ENCODE measurements at regions not wholly inside any gene's neighbourhood (a gene's known extent, or its start where the extent isn't known, plus 50 kb on each side); places are given as distances from the start of the nearest gene placed in this dataset.

DNA sequence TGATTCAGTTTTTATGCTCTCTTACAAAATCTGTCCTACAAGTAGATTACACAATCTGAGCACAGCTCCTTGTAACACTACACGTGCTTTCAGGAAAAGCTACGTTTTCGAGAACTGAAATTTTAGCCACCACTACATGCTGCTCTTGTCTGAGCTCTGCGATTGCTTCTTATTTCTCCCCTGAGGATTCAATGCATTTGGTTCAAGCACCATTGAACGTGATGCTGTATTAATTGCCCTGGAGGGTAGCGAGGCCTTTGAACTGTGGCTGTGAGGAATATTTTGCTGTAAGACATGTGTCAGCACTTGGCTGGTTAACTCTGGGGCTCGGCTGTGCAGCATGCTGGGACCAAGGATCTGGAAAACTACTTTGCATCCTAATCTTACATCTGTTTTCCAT, 405.8 kb downstream of the EPHA4 start:
- H3K27me3 ChIP-seq (replicated peaks; ENCODE audit: insufficient read depth) = no peaks in the 10 kb centered on the region
- WGBS = 90% methylated on average over 7 of the region's 7 CpGs
- no peaks in the 10 kb centered on the region for H3K9me3 ChIP-seq
- TF ChIP-seq POLR2AphosphoS5 (IDR thresholded peaks at IDR 0.05) (no peak), POLR2A (IDR thresholded peaks at IDR 0.05) (no peak)
- TF ChIP-seq, protein P1, sequence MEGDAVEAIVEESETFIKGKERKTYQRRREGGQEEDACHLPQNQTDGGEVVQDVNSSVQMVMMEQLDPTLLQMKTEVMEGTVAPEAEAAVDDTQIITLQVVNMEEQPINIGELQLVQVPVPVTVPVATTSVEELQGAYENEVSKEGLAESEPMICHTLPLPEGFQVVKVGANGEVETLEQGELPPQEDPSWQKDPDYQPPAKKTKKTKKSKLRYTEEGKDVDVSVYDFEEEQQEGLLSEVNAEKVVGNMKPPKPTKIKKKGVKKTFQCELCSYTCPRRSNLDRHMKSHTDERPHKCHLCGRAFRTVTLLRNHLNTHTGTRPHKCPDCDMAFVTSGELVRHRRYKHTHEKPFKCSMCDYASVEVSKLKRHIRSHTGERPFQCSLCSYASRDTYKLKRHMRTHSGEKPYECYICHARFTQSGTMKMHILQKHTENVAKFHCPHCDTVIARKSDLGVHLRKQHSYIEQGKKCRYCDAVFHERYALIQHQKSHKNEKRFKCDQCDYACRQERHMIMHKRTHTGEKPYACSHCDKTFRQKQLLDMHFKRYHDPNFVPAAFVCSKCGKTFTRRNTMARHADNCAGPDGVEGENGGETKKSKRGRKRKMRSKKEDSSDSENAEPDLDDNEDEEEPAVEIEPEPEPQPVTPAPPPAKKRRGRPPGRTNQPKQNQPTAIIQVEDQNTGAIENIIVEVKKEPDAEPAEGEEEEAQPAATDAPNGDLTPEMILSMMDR (IDR thresholded peaks at IDR 0.05) = no peak
- no peak overlapping the region for H3K4me3 ChIP-seq
- H3K4me1 ChIP-seq (replicated peaks) = no peaks in the 10 kb centered on the region
- intact Hi-C loops (cut with DNase I) = no loop called here
- DNase-seq (ENCODE audit: low spot score) = no peak
- H3K36me3 ChIP-seq = no peaks in the 10 kb centered on the region
- H3K27ac ChIP-seq = no peak overlapping the region

DNA sequence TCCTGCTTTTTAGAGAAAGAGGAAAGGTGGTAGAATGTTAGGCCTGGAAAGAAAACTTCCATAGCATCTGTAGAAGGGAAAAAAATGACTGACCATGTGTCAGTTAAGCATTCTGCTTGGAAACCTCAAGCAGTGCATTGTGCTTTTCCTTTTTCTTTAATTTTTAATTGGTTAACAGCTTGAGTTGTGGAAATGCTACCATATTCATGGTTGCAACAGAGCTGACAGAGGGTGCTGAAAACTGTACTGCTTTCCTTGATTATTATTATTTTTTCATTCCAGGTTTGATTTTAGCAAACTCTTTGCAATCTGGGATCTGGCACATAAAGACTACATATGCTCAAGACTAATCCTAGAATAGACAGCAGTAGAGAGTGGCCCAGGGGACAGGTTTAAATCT, 404.5 kb downstream of the EPHA4 start:
- intact Hi-C loops (cut with DNase I) = no loop called here
- TF ChIP-seq POLR2A (IDR thresholded peaks at IDR 0.05) = no peak
- no peak for TF ChIP-seq POLR2AphosphoS5 (IDR thresholded peaks at IDR 0.05)
- TF ChIP-seq, protein P1 (IDR thresholded peaks at IDR 0.05) = no peak
- H3K27me3 ChIP-seq (replicated peaks; ENCODE audit: insufficient read depth) = no peaks in the 10 kb centered on the region

DNA sequence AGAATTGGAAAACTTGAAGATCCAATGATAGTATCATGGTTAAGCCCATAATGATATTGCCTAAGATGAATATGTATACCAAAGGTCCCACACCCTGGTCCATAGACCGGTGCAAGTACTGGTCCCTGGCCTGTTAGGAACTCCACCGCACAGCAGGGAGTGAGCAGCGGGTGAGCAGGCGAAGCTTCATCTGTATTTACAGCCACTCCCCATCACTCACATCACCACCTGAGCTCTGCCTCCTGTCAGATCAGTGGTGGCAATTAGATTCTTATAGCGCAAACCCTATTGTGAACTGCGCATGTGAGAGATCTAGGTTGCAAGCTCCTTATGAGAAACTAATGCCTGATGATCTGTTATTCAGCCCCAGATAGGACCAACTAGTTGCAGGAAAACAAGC, 402.4 kb downstream of the EPHA4 start:
- H3K9me3 ChIP-seq = no peaks in the 10 kb centered on the region

More for the DNA sequence above, 404.5 kb downstream of the EPHA4 start:
- no peaks in the 10 kb centered on the region for H3K9me3 ChIP-seq
- no peaks in the 10 kb centered on the region for H3K36me3 ChIP-seq
- no peak for DNase-seq (ENCODE audit: low spot score)
- no peaks in the 10 kb centered on the region for H3K4me1 ChIP-seq (replicated peaks)
- H3K4me3 ChIP-seq = no peak overlapping the region
- H3K27ac ChIP-seq = no peak overlapping the region

DNA sequence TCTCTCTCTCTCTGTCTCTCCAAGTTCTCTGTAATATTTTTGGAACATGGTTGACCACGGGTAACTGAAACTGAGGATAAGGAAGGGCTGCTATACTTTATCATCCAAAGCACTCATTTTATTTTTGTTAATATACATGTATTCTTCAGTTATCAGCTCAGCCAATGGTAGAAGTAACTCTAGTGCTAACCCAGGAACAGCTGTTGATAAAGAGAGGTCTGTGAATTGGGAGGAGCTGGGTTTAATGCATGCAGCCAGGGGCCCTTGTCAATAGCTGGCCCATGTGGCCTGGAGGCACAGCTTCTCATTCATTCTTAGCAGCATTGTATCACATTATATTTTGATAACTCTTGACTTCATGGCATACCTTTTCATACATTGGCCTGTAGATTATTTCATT, 401.6 kb downstream of the EPHA4 start:
- intact Hi-C loops (cut with DNase I) = no loop called here
- H3K27ac ChIP-seq = no peak overlapping the region
- H3K36me3 ChIP-seq = no peaks in the 10 kb centered on the region
- 91% methylated on average over 1 of the region's 1 CpG for WGBS
- no peaks in the 10 kb centered on the region for H3K27me3 ChIP-seq (replicated peaks; ENCODE audit: insufficient read depth)
- H3K4me3 ChIP-seq = no peak overlapping the region
- H3K4me1 ChIP-seq (replicated peaks) = no peaks in the 10 kb centered on the region
- TF ChIP-seq POLR2A (IDR thresholded peaks at IDR 0.05) (no peak), POLR2AphosphoS5 (IDR thresholded peaks at IDR 0.05) (no peak)
- TF ChIP-seq, protein P1 (IDR thresholded peaks at IDR 0.05) = no peak
- H3K9me3 ChIP-seq = no peaks in the 10 kb centered on the region
- no peak for DNase-seq (ENCODE audit: low spot score)

More for the DNA sequence above, 402.4 kb downstream of the EPHA4 start:
- Histone ChIP-seq H3K4me3 (no peak overlapping the region), H3K4me1 (replicated peaks) (no peaks in the 10 kb centered on the region), H3K27me3 (replicated peaks; ENCODE audit: insufficient read depth) (no peaks in the 10 kb centered on the region), H3K27ac (no peak overlapping the region), H3K36me3 (no peaks in the 10 kb centered on the region)
- intact Hi-C loops (cut with DNase I) = no loop called here
- WGBS = 97% methylated on average over 6 of the region's 6 CpGs
- no peak for DNase-seq (ENCODE audit: low spot score)
- TF ChIP-seq, protein P1 (IDR thresholded peaks at IDR 0.05) = no peak
- no peak for TF ChIP-seq POLR2A (IDR thresholded peaks at IDR 0.05)
- TF ChIP-seq POLR2AphosphoS5 (IDR thresholded peaks at IDR 0.05) = no peak

DNA sequence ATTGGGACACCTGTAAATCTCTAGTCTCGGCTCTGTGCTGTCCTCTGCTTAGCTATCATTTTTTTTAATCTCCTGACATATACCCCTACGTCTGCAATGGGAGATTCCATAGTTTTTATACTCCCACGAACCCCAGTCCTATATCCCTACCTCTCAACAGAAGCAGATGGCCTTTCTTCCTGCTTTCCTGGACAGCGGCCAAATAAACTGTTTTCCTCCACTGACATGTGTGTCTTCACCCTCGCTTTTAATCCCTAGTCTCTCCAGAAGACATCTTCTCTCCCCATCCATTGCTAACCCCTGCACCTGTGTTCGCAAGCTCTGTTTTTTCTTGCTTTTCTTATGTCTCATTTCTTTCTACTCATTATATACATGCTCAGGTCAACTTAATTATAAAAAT, 395.4 kb downstream of the EPHA4 start:
- TF ChIP-seq POLR2A (IDR thresholded peaks at IDR 0.05) = no peak
- H3K4me3 ChIP-seq = no peak overlapping the region
- no peaks in the 10 kb centered on the region for H3K9me3 ChIP-seq
- DNase-seq (ENCODE audit: low spot score) = no peak
- no peaks in the 10 kb centered on the region for H3K36me3 ChIP-seq
- 80% methylated on average over 6 of the region's 6 CpGs for WGBS
- no peaks in the 10 kb centered on the region for H3K4me1 ChIP-seq (replicated peaks)
- H3K27me3 ChIP-seq (replicated peaks; ENCODE audit: insufficient read depth) = no peaks in the 10 kb centered on the region
- H3K27ac ChIP-seq = no peak overlapping the region
- intact Hi-C loops (cut with DNase I) = no loop called here
